HCT116 (cell line): ENCODE measurements at regions not wholly inside any gene's neighbourhood (a gene's known extent, or its start where the extent isn't known, plus 50 kb on each side); places are given as distances from the start of the nearest gene placed in this dataset.

Experiments used
- CEBPB ChIP-seq: IDR thresholded peaks from 2 replicates; pipeline ENCODE4 v1.6.1; 2012; ENCODE audit warnings: low read depth
- CTCF ChIP-seq, 3 experiments: fragments of 200-600 bp in 1 of 3; sonication (generic) in 1 of 3; IDR thresholded peaks in 2 of 3; conservative IDR thresholded peaks in 1 of 3; 2 replicates each; pipeline ENCODE4 v1.5.1; 2012 to 2017; ENCODE audit warnings: low read depth in 2 of 3, low read length in 2 of 3, antibody characterized with exemption in 1 of 3, borderline replicate concordance in 1 of 3, control low read depth in 1 of 3, mild to moderate bottlenecking in 1 of 3, mixed read lengths in 1 of 3, mixed run types in 1 of 3, moderate library complexity in 1 of 3; ENCODE audit not compliant: insufficient read depth in 1 of 3
- EZH2 ChIP-seq: fragments of 200-600 bp; sonication (generic); IDR thresholded peaks from 2 replicates; pipeline ENCODE4 v1.6.1; 2017; ENCODE audit warnings: antibody characterized with exemption, mixed run types
- EZH2phosphoT487 ChIP-seq: fragments of 200-600 bp; IDR thresholded peaks from 2 replicates; pipeline ENCODE4 v1.6.1; 2018; ENCODE audit warnings: antibody characterized with exemption, borderline replicate concordance
- MAX ChIP-seq: IDR thresholded peaks from 2 replicates; pipeline ENCODE4 v1.6.1; 2012
- POLR2A ChIP-seq: IDR thresholded peaks from 2 replicates; pipeline ENCODE4 v1.7.0; 2011; ENCODE audit warnings: borderline replicate concordance; ENCODE audit not compliant: insufficient read depth, insufficient read length; ENCODE audit errors: extremely low read depth
- POLR2AphosphoS5 ChIP-seq: IDR thresholded peaks from 2 replicates; pipeline ENCODE4 v1.6.1; 2011; ENCODE audit warnings: mild to moderate bottlenecking, low read depth, low read length, moderate library complexity
- RAD21 ChIP-seq: IDR thresholded peaks from 2 replicates; pipeline ENCODE4 v1.6.1; 2012; ENCODE audit warnings: low read depth, mild to moderate bottlenecking
- REST ChIP-seq: IDR thresholded peaks from 2 replicates; pipeline ENCODE4 v1.6.1; 2012; ENCODE audit warnings: low read depth
- SP1 ChIP-seq: IDR thresholded peaks from 2 replicates; pipeline ENCODE4 v1.6.1; 2012; ENCODE audit warnings: low read depth
- SRF ChIP-seq: IDR thresholded peaks from 2 replicates; pipeline ENCODE4 v1.6.1; 2012; ENCODE audit warnings: low read depth
- YY1 ChIP-seq: IDR thresholded peaks from 2 replicates; pipeline ENCODE4 v1.6.1; 2011; ENCODE audit warnings: low read length, low read depth, moderate library complexity, mild to moderate bottlenecking; ENCODE audit not compliant: insufficient replicate concordance; ENCODE audit errors: extremely low read depth
- ZBTB33 ChIP-seq: IDR thresholded peaks from 2 replicates; pipeline ENCODE4 v1.6.1; 2011; ENCODE audit warnings: mild to moderate bottlenecking, low read length, moderate library complexity; ENCODE audit not compliant: insufficient replicate concordance; ENCODE audit errors: extremely low read depth
- ZNF274 ChIP-seq: fragments of 200-500 bp; sonication (Bioruptor generic); IDR thresholded peaks from 2 replicates; pipeline ENCODE4 v1.6.1; 2014; ENCODE audit warnings: mild to moderate bottlenecking, low read depth, low read length, inconsistent platforms

- TF ChIP-seq CTCF (IDR thresholded peaks at IDR 0.05 in 2 of 3, conservative IDR thresholded peaks at IDR 0.05 in 1 of 3; ENCODE audit: borderline replicate concordance in 1 of 3, insufficient read depth in 1 of 3, low read depth in 2 of 3, low read length in 2 of 3) = no peak
- no peak for TF ChIP-seq CEBPB
- TF ChIP-seq EZH2 = no peak
- TF ChIP-seq REST = no peak
- no peak for TF ChIP-seq SRF
- TF ChIP-seq MAX = no peak
- no peak for TF ChIP-seq POLR2AphosphoS5
- TF ChIP-seq POLR2A = no peak
- TF ChIP-seq YY1 = no peak
- TF ChIP-seq ZNF274 = no peak
- TF ChIP-seq ZBTB33 = no peak
- TF ChIP-seq EZH2phosphoT487 = no peak
- no peak for TF ChIP-seq RAD21
- no peak for TF ChIP-seq SP1
These were observed 311.5 kb upstream of the ROPN1 start for GRCh38 chr3:124303305-124303910.
